Spinal cord (tissue), 9 donors: ENCODE measurements at regions not wholly inside any gene's neighbourhood (a gene's known extent, or its start where the extent isn't known, plus 50 kb on each side); places are given as distances from the start of the nearest gene placed in this dataset.

Experiments
- DNase-seq, 6 donors: peaks; one replicate each; pipeline versions ENCODE4 v3.0.0 to v3.0.0-alpha.2; 2013 to 2015; ENCODE audit warnings: low spot score in 6 of 6, low read depth in 4 of 6
- H3K27ac ChIP-seq: one replicate; pipeline ENCODE4 v1.5.1; 2013; ENCODE audit warnings: low read depth, low read length, control low read depth
- H3K27me3 ChIP-seq: one replicate; pipeline ENCODE4 v1.6.1; 2013; ENCODE audit warnings: low read length; ENCODE audit not compliant: control insufficient read depth, insufficient read depth
- H3K36me3 ChIP-seq: one replicate; pipeline ENCODE4 v1.6.1; 2013; ENCODE audit warnings: low read length; ENCODE audit not compliant: control insufficient read depth, insufficient read depth
- H3K4me1 ChIP-seq: one replicate; pipeline ENCODE4 v1.6.1; 2013; ENCODE audit warnings: low read length; ENCODE audit not compliant: control insufficient read depth, insufficient read depth
- H3K4me3 ChIP-seq: one replicate; pipeline ENCODE4 v1.5.1; 2013; ENCODE audit warnings: low read depth, low read length, control low read depth
- H3K9me3 ChIP-seq: one replicate; pipeline ENCODE4 v1.6.1; 2013; ENCODE audit warnings: low read length; ENCODE audit not compliant: control insufficient read depth, insufficient read depth
- WGBS: methylation state at CpG from one replicate; pipeline ENCODE4 v1.1.5; 2013; ENCODE audit warnings: missing lambda C conversion rate; ENCODE audit not compliant: insufficient coverage; 5-methylcytosine and 5-hydroxymethylcytosine counted together
- donor health status: healthy.

GRCh38 chr2:103145739-103146138, 383.9 kb downstream of the TMEM182 start:
- Histone ChIP-seq H3K4me3 (no peak overlapping the region), H3K36me3 (no peaks in the 10 kb centered on the region), H3K4me1 (no peaks in the 10 kb centered on the region), H3K9me3 (no peaks in the 10 kb centered on the region), H3K27me3 (no peaks in the 10 kb centered on the region), H3K27ac (no peak overlapping the region)
- 67% methylated on average over 1 of the region's 1 CpG for WGBS
- no peak for DNase-seq

DNA sequence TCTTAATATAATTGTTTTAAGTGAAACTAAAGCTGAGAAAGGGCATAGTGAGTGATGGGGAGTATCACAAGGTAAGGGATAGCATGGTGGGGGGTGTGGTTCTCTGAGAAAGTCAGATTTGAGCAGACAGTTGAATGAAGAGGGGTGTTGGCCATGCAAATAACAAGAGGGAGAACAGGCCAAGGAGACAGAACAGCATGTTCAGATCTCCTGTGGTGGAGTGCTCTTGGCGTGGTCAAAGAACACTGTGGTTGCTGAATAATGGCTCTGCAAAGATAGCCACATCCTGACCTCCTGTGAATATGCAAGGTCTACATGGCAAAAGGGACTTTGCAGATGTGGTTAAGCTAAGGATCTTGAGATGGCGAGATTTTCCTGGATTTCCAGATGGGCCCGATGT, 389.2 kb downstream of the TMEM182 start:
- Histone ChIP-seq H3K36me3 (no peaks in the 10 kb centered on the region), H3K4me3 (no peak overlapping the region), H3K27me3 (no peaks in the 10 kb centered on the region), H3K9me3 (peaks cover 2% of the 10 kb centered on the region), H3K4me1 (no peaks in the 10 kb centered on the region), H3K27ac (no peak overlapping the region)
- WGBS = 98% methylated on average over 3 of the region's 3 CpGs
- no peak for DNase-seq

GRCh38 chr2:103152556-103152955, 390.7 kb downstream of the TMEM182 start:
- no peak overlapping the region for H3K27ac ChIP-seq
- H3K27me3 ChIP-seq = no peaks in the 10 kb centered on the region
- peaks cover 2% of the 10 kb centered on the region for H3K9me3 ChIP-seq
- no peak overlapping the region for H3K4me3 ChIP-seq
- no peak for DNase-seq
- no peaks in the 10 kb centered on the region for H3K36me3 ChIP-seq
- WGBS = 33% methylated on average over 1 of the region's 2 CpGs
- no peaks in the 10 kb centered on the region for H3K4me1 ChIP-seq

DNA sequence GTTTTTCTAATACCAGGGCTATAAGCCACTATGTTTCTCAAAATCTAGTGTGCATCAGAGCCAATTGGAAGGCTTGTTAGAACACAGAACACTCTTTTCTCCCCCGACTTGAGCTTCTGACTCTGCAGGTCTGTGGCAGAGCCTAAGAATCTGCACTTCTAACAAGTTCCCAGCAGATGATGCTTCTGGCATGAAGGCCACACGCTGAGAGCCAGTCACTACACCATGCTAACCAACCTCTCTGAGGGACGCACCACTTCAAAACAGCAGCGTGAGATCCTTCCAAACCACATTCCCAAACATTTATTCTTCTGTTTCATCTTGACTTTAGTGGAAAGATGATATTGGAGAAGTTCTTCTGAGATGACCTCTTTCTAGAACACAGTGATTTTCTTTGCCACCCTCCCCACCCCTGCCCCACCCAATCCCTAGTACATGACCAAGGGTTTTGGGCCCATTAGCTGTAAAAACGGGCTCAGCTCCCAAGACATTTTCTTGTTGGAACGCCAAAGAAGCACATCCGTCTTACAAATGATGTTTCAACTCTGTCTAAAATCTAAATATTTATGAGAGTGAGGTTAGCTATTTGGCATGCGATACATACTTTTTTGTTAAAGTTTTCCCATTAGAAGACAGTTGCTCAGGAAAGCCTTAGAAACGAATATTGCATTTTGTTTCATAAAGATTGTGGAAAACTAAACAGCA, 391.9 kb downstream of the TMEM182 start:
- Histone ChIP-seq H3K27me3 (no peaks in the 10 kb centered on the region), H3K27ac (no peak overlapping the region), H3K4me1 (no peaks in the 10 kb centered on the region), H3K36me3 (no peaks in the 10 kb centered on the region), H3K4me3 (no peak overlapping the region), H3K9me3 (peaks cover 2% of the 10 kb centered on the region)
- DNase-seq = peak in 1 of 6 donors; percentile 16
- WGBS = 93% methylated on average over 2 of the region's 9 CpGs

- Histone ChIP-seq H3K27ac (no peak overlapping the region), H3K4me1 (no peaks in the 10 kb centered on the region), H3K9me3 (peaks cover 2% of the 10 kb centered on the region), H3K27me3 (no peaks in the 10 kb centered on the region), H3K36me3 (no peaks in the 10 kb centered on the region), H3K4me3 (no peak overlapping the region)
- DNase-seq = no peak
- 100% methylated on average over 1 of the region's 3 CpGs for WGBS
Observed at GRCh38 chr2:103155308-103155707, 393.5 kb downstream of the TMEM182 start.

- Histone ChIP-seq H3K27ac (no peak overlapping the region), H3K9me3 (no peaks in the 10 kb centered on the region), H3K4me1 (no peaks in the 10 kb centered on the region), H3K36me3 (no peaks in the 10 kb centered on the region), H3K27me3 (no peaks in the 10 kb centered on the region), H3K4me3 (no peak overlapping the region)
- no peak for DNase-seq
- WGBS = 92% methylated on average over 2 of the region's 3 CpGs
Observed at GRCh38 chr2:103159018-103159417, 397.2 kb downstream of the TMEM182 start.

- Histone ChIP-seq H3K9me3 (no peaks in the 10 kb centered on the region), H3K4me3 (no peak overlapping the region), H3K27ac (no peak overlapping the region), H3K4me1 (no peaks in the 10 kb centered on the region), H3K36me3 (no peaks in the 10 kb centered on the region), H3K27me3 (no peaks in the 10 kb centered on the region)
- DNase-seq = peak; percentile 45 to 95 (median 66)
- WGBS = 20% methylated on average over 1 of the region's 7 CpGs
Observed at GRCh38 chr2:103161456-103162289, 399.8 kb downstream of the TMEM182 start.

DNA sequence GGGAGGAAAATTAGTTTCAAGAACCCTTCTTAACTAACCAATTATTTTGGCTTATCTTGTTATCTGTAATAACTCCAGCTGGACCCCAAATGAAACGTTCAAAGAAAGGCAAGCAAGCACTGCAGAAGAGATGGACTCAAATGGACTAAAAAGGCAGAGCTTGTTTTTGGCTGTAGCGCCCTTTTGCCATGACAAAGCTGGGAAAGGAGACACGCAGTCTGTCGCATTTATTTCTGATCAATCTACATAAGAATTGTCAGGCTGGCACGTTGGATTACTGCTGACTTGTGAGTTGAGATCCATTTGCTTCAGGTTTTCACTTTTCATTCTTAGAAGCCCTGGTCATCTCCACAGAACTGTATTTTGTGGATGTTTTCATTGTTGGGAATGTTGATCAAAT, 402.9 kb downstream of the TMEM182 start:
- H3K4me1 ChIP-seq = no peaks in the 10 kb centered on the region
- H3K27me3 ChIP-seq = no peaks in the 10 kb centered on the region
- H3K36me3 ChIP-seq = no peaks in the 10 kb centered on the region
- H3K9me3 ChIP-seq = no peaks in the 10 kb centered on the region
- DNase-seq = peak in 2 of 6 donors; percentile 16 to 41
- 58% methylated on average over 4 of the region's 5 CpGs for WGBS
- no peak overlapping the region for H3K27ac ChIP-seq
- no peak overlapping the region for H3K4me3 ChIP-seq

DNA sequence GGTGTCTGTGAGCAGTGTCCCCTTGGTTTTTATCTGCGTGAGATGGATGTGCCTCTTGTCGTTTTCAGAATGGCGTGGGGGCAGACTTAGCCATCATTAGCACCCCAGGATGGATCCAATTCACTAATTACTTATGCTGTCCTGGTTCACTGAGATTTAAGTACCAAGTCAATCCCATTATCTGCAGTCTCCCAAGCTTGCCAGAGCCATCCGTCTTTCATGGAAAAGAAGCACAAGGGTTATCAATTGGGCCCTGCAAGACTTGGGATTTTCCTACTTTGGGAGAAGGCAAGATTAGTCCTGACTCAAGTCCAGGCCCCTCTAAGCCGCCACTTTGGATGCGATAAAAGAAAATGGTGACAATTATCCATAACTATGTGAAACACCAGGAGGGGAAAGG, 404.0 kb downstream of the TMEM182 start:
- Histone ChIP-seq H3K27me3 (no peaks in the 10 kb centered on the region), H3K27ac (no peak overlapping the region), H3K9me3 (no peaks in the 10 kb centered on the region), H3K4me3 (no peak overlapping the region), H3K4me1 (no peaks in the 10 kb centered on the region), H3K36me3 (no peaks in the 10 kb centered on the region)
- peak in 1 of 6 donors; percentile 63 for DNase-seq
- 75% methylated on average over 2 of the region's 6 CpGs for WGBS
